NCI-H2107 treated with DMSO at 0.1 percent for 48 hours (cell line): ENCODE measurements at regions not wholly inside any gene's neighbourhood (a gene's known extent, or its start where the extent isn't known, plus 50 kb on each side); places are given as distances from the start of the nearest gene placed in this dataset.
"Not testable (repeated sequence)": the region's sequence is repeated elsewhere in the genome, so short reads cannot be mapped to it uniquely, and the experiment has no call there.

Source experiments
- DNase-seq: peaks from one replicate; lab custom pipeline; 2025; ENCODE audit not compliant: unreplicated experiment; lab: John Stamatoyannopoulos, UW

DNA sequence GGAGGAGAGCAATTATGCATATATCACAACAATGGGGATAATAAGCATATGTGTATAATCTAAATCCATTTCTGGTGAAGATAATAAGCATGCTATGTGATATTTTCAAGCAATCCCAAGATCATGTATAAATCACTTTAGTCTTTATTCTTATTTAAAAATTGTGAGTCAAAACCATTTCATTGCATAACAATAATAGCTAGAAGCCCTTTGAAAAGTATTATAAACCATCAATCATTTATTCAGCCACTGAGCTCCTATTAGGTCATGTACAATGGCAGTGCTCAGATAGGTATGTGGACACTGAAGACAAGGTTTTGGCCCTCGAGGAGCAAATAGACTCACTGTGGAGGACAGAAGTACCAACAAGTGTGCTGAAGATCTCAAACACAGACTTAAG is 113.1 kb downstream of the CDCA7 start:
- DNase-seq: no peak

DNA sequence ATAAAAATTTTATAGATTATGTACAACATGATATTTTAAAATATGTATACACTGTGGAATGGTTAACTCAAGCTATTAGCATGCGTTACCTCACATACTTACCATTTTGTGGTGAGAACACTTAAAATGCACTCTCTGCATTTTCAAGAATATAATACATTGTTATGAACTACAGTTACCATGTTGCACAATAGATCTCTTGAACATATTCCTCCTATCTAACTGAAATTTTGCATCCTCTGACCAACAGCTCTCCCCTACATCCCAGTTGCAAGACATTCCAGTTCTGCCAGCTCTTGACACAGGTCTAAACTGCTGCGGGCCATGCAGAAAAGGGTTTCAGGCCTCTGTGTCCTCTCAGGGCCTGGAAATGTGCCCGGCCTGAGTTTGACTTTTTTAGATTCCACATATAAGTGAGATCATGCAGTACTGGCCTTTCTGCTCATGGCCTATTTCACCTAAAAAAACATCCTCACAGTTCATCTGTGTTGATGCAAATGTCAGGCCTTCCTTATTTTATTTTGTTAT is 113.7 kb downstream of the CDCA7 start:
- DNase-seq: no peak

- DNase-seq: no peak
Measured at GRCh38 chr2:173472112-173472511, 117.4 kb downstream of the CDCA7 start.

DNA sequence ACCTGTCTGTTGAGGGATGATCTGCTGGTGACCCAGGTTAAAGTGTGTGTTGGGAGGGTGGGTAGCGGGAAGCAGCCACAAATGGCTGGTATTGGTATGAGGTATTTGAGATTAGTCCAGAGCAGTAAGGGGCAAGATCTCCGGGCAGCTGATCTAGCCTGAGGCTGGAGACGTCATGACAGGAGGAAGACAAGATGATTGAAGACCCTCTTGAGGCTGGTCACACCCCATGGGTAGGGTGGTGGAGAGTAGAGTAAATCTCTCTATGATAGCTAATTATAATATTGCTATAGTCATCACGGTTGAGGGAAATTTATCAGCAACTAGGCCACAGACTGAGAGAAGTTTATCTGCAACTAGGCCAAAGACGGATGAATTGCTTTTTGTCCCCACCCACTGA is 128.5 kb downstream of the CDCA7 start:
- no peak for DNase-seq

GRCh38 chr2:173488861-173489260 is 134.2 kb downstream of the CDCA7 start:
- DNase-seq: no peak

DNA sequence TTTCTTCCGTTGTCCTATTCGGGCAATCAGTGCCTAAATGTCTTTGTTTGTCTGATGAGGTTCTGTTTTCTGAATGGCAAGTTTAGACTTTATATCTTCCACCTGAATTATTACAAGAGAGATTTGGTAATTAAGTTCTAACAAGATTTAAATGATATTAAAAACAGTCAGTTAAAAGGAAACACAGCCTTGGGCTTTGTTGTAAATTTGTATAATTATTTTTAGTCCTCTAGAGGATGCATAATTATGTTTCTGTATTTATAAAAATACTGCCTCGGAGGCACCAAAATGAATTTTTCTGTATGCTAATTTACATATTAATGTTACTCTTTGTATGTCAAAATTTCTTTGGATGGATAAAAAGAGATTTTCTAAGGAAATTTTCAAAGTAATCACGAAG is 136.7 kb downstream of the CDCA7 start:
- no peak for DNase-seq

GRCh38 chr2:173493874-173494273 is 139.2 kb downstream of the CDCA7 start:
- DNase-seq: no peak

- DNase-seq: no peak
Measured at GRCh38 chr2:173496746-173497145, 142.1 kb downstream of the CDCA7 start.

GRCh38 chr2:173500953-173501352 is 146.3 kb downstream of the CDCA7 start:
- no peak for DNase-seq

DNA sequence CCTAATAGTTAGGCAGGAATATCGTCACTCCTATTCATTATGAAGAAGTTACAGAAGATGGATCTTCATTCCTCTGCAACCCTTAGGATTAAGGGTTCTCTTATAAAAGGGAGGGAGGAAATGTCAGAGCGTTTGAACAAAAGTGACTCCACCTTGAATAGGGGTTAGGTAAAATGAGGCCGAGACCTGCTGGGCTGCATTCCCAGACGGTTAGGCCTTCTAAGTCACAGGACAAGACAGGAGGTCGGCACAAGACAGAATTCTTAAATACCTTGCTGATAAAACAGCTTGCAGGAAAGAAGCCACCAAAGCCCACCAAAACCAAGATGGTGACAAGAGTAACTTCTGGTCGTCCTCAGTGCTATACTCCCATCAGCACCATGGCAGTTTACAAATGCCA is 147.6 kb downstream of the CDCA7 start:
- DNase-seq: no peak

- no peak for DNase-seq
Measured at GRCh38 chr2:173511357-173511756, 156.7 kb downstream of the CDCA7 start.

DNA sequence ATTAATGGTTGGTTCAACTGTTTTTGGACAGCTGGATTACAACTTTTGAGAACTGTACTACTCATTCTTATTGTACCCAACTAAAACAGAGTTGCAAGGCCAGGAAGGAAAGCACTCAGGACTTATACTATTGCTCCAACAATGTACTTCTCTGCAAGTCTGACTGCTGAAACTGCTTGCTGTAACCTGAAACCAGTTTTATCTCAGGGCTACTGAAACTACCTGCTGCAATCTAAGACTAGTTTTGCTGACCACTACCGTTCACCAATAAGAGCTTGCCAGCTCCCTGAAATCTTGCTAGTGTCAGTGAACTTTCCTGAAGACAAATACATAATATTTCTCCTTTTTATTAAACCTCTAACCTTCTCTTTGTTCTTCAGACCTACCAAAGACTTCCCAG is 157.3 kb downstream of the CDCA7 start:
- DNase-seq: no peak

GRCh38 chr2:173513107-173513727 is 158.5 kb downstream of the CDCA7 start:
- DNase-seq: no peak

- no peak for DNase-seq
Measured at GRCh38 chr2:173520918-173521317, 166.2 kb downstream of the CDCA7 start.

GRCh38 chr2:173521450-173522192 is 166.9 kb downstream of the CDCA7 start:
- no peak for DNase-seq

- no peak for DNase-seq
Measured at GRCh38 chr2:173523497-173523896, 168.8 kb downstream of the CDCA7 start.

DNA sequence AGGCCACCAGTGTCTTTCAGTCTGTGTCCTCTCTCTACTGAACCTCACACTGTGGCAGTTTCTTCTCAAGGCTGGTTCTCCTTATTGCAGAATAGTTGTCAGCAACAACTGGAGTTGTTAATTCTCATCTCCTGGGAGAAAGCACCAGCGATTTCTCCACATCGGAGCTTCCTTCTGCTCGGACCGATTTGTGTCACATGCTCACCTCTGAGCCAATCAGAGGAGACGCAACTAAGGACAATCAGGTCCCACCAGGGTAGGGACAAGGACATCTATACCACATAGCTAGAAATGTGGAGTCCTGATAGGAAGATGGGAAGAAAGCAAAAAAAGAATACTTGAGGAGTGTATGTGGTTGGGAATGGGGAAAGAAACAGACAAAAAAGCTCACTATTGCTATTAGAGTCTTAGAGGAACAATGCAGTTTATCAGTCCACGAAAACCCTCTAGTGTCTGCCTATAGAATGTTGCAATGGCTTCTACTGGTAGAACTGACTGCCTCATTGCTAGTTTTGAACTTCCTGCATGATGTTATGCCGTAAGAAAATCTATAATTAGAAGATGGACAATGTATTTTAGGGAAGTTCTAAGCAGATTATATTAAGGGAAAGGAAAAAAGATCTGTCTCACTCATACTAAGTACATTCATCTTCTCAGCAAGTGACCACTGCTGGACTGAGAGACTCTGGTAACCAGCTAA is 169.7 kb downstream of the CDCA7 start:
- no peak for DNase-seq

GRCh38 chr2:173532732-173533531 is 178.3 kb downstream of the CDCA7 start:
- not testable (repeated sequence) for DNase-seq

GRCh38 chr2:173537694-173538093 is 183.0 kb downstream of the CDCA7 start:
- DNase-seq: no peak

- DNase-seq: no peak
Measured at GRCh38 chr2:173539615-173540014, 184.9 kb downstream of the CDCA7 start.
